ENCODE measurements at regions not wholly inside any gene's neighbourhood (a gene's known extent, or its start where the extent isn't known, plus 50 kb on each side); places are given as distances from the start of the nearest gene placed in this dataset.

DNA sequence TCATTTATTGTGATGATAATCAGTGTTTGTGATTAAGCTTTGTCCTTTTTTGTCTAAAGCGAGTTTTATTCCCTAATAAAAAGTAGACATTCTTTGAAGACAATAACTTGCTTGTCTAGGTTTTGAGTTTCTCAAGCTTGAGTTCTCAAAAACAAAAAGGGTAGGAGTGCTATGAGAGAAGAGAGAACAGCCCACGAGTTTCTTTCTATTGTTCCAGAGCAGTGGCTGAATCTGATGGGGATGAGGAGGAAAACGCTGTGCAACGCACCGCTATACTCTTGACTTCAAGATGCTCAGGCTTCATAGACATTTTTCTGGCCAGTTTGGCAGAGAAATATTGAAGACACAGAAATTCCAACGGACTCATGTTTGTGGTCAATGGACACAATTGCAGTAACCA is 669.8 kb upstream of the B3GALT2 start:
- TF ChIP-seq, protein P1, sequence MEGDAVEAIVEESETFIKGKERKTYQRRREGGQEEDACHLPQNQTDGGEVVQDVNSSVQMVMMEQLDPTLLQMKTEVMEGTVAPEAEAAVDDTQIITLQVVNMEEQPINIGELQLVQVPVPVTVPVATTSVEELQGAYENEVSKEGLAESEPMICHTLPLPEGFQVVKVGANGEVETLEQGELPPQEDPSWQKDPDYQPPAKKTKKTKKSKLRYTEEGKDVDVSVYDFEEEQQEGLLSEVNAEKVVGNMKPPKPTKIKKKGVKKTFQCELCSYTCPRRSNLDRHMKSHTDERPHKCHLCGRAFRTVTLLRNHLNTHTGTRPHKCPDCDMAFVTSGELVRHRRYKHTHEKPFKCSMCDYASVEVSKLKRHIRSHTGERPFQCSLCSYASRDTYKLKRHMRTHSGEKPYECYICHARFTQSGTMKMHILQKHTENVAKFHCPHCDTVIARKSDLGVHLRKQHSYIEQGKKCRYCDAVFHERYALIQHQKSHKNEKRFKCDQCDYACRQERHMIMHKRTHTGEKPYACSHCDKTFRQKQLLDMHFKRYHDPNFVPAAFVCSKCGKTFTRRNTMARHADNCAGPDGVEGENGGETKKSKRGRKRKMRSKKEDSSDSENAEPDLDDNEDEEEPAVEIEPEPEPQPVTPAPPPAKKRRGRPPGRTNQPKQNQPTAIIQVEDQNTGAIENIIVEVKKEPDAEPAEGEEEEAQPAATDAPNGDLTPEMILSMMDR (IDR thresholded peaks at IDR 0.05; ENCODE audit: insufficient read depth, low read depth, low read length, missing control alignments), result no peak
- DNase-seq (ENCODE audit: low read depth), result no peak
- H3K4me3 ChIP-seq (ENCODE audit: low read depth, low read length), result no peak overlapping the region

DNA sequence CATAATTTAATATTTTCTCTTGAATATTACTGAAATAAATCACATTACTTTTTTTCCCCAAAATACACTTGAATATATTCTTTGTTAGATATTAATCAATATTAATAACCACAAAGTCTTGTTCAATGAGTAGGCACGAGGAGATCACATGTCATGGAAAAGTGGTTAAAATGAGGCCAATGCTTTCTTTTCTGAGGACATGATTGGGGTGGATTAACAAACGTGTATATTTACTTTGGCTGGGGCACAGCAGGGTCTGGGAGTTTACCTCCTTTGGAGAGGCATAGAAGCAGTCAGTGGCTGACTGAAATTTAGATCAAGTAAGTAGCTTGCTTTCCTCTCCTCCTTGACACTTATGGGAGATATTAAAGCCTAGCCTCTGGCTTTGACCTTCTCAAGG is 664.3 kb upstream of the B3GALT2 start:
- DNase-seq (ENCODE audit: low read depth), result no peak
- no peak overlapping the region for H3K4me3 ChIP-seq (ENCODE audit: low read depth, low read length)
- TF ChIP-seq, protein P1 (IDR thresholded peaks at IDR 0.05; ENCODE audit: insufficient read depth, low read depth, low read length, missing control alignments), result no peak

- DNase-seq (ENCODE audit: low read depth), result no peak
- H3K4me3 ChIP-seq (ENCODE audit: low read depth, low read length), result no peak overlapping the region
- TF ChIP-seq, protein P1 (IDR thresholded peaks at IDR 0.05; ENCODE audit: insufficient read depth, low read depth, low read length, missing control alignments), result no peak
Measured at GRCh38 chr1:193846876-193847604, 660.6 kb upstream of the B3GALT2 start.

- TF ChIP-seq, protein P1 (IDR thresholded peaks at IDR 0.05; ENCODE audit: insufficient read depth, low read depth, low read length, missing control alignments), result no peak
- no peak for DNase-seq (ENCODE audit: low read depth)
- no peak overlapping the region for H3K4me3 ChIP-seq (ENCODE audit: low read depth, low read length)
Measured at GRCh38 chr1:193846411-193846810, 660.0 kb upstream of the B3GALT2 start.

GRCh38 chr1:193841857-193842256 is 655.4 kb upstream of the B3GALT2 start:
- TF ChIP-seq, protein P1 (IDR thresholded peaks at IDR 0.05; ENCODE audit: insufficient read depth, low read depth, low read length, missing control alignments), result no peak
- DNase-seq (ENCODE audit: low read depth), result no peak
- no peak overlapping the region for H3K4me3 ChIP-seq (ENCODE audit: low read depth, low read length)

DNA sequence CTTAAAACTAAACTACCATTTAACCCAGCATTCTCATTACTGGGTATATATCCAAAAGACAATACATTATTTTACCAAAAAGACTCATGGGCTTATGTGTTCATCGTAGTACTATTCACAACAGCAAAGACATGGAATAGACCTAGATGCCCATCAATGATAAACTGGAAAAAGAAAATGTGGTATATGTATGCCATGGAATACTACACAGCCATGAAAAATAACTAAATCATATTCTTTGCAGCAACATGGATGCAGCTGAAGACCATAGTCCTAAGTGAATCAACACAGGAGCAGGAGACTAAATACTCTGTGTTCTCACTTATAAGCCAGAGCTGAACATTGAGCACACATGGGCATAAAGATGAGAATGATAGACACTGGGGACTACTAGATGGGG is 645.1 kb upstream of the B3GALT2 start:
- DNase-seq (ENCODE audit: low read depth), result no peak
- TF ChIP-seq, protein P1 (IDR thresholded peaks at IDR 0.05; ENCODE audit: insufficient read depth, low read depth, low read length, missing control alignments), result no peak
- H3K4me3 ChIP-seq (ENCODE audit: low read depth, low read length), result no peak overlapping the region

DNA sequence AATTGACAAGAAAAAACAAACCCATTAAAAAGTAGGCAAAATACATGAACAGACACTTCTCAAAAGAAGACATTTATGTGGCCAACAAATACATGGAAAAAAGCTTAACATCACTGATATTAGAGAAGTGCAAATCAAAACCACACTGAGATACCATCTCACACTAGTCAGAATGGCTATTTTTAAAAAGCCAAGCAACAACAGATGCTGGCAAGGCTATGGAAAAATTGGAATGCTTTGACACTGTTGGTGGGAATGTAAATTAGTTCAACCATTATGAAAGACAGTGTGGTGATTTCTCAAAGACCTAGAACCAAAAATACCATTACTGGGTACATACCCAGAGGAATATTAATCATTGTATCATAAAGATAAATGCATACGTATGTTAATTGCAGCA is 641.1 kb upstream of the B3GALT2 start:
- no peak for DNase-seq (ENCODE audit: low read depth)
- no peak overlapping the region for H3K4me3 ChIP-seq (ENCODE audit: low read depth, low read length)
- TF ChIP-seq, protein P1 (IDR thresholded peaks at IDR 0.05; ENCODE audit: insufficient read depth, low read depth, low read length, missing control alignments), result no peak
